KMS-11 (cell line): ENCODE measurements at regions not wholly inside any gene's neighbourhood (a gene's known extent, or its start where the extent isn't known, plus 50 kb on each side); places are given as distances from the start of the nearest gene placed in this dataset.

Source experiments
- H2AFZ ChIP-seq: fragments of 200-600 bp; sonication (generic); 2 replicates; pipeline ENCODE4 v1.6.1; 2016; ENCODE audit warnings: antibody characterized with exemption, mixed run types, low read depth
- H3K27ac ChIP-seq: fragments of 200-600 bp; sonication (generic); 2 replicates; pipeline ENCODE4 v1.6.1; 2016; ENCODE audit warnings: mild to moderate bottlenecking, mixed run types
- H3K27me3 ChIP-seq: fragments of 200-600 bp; sonication (generic); 2 replicates; pipeline ENCODE4 v1.6.1; 2017; ENCODE audit warnings: mild to moderate bottlenecking, low read depth, mixed run types, moderate library complexity; ENCODE audit not compliant: insufficient read depth
- H3K36me3 ChIP-seq: fragments of 200-600 bp; sonication (generic); 2 replicates; pipeline ENCODE4 v1.6.1; 2017; ENCODE audit warnings: mild to moderate bottlenecking, mixed run types; ENCODE audit not compliant: insufficient read depth
- H3K4me1 ChIP-seq: fragments of 200-600 bp; sonication (generic); 2 replicates; pipeline ENCODE4 v1.6.1; 2016; ENCODE audit warnings: mild to moderate bottlenecking, low read depth, mixed run types; ENCODE audit not compliant: poor library complexity, severe bottlenecking
- H3K4me2 ChIP-seq: fragments of 200-600 bp; sonication (generic); 2 replicates; pipeline ENCODE4 v1.7.0; 2016; ENCODE audit warnings: mild to moderate bottlenecking, mixed run types
- H3K4me3 ChIP-seq: fragments of 200-600 bp; sonication (generic); IDR thresholded peaks from 2 replicates; pipeline ENCODE4 v1.6.1; 2017; ENCODE audit warnings: low read depth, low read length, mixed read lengths; ENCODE audit not compliant: insufficient read depth
- H3K79me2 ChIP-seq: fragments of 200-600 bp; sonication (generic); 2 replicates; pipeline ENCODE4 v1.6.1; 2016; ENCODE audit warnings: low read depth, mixed run types; ENCODE audit not compliant: insufficient read depth
- H3K9ac ChIP-seq: fragments of 200-600 bp; sonication (generic); 2 replicates; pipeline ENCODE4 v1.6.1; 2016; ENCODE audit warnings: mild to moderate bottlenecking, mixed run types
- H4K20me1 ChIP-seq: fragments of 200-600 bp; sonication (generic); 2 replicates; pipeline ENCODE4 v1.6.1; 2016; ENCODE audit warnings: mild to moderate bottlenecking, mixed run types; ENCODE audit not compliant: insufficient read depth
- CTCF ChIP-seq: fragments of 200-600 bp; sonication (generic); conservative IDR thresholded peaks from 2 replicates; pipeline ENCODE4 v1.6.1; 2017; ENCODE audit warnings: low read depth, mild to moderate bottlenecking, antibody characterized with exemption, low read length, moderate library complexity, mixed read lengths

GRCh38 chr5:89008291-89008690 lies 125.3 kb upstream of the MEF2C start:
- Histone ChIP-seq H2AFZ (no peak overlapping the region), H3K79me2 (no peaks in the 10 kb centered on the region), H3K4me3 (no peak overlapping the region), H3K9ac (no peak overlapping the region), H4K20me1 (no peaks in the 10 kb centered on the region), H3K4me1 (no peaks in the 10 kb centered on the region), H3K36me3 (no peaks in the 10 kb centered on the region), H3K27me3 (no peaks in the 10 kb centered on the region), H3K27ac (no peak overlapping the region), H3K4me2 (no peak overlapping the region)
- TF ChIP-seq CTCF: no peak

- TF ChIP-seq CTCF: no peak
- H3K79me2 ChIP-seq: no peaks in the 10 kb centered on the region
- no peak overlapping the region for H3K4me2 ChIP-seq
These were observed 123.0 kb upstream of the MEF2C start for GRCh38 chr5:89005990-89006389.

GRCh38 chr5:89004379-89004778 lies 121.4 kb upstream of the MEF2C start:
- no peak overlapping the region for H2AFZ ChIP-seq

More at GRCh38 chr5:89005990-89006389, 123.0 kb upstream of the MEF2C start:
- Histone ChIP-seq H3K27ac (no peak overlapping the region), H2AFZ (no peak overlapping the region), H3K9ac (no peak overlapping the region), H3K4me1 (no peaks in the 10 kb centered on the region), H4K20me1 (no peaks in the 10 kb centered on the region), H3K36me3 (no peaks in the 10 kb centered on the region), H3K27me3 (no peaks in the 10 kb centered on the region), H3K4me3 (no peak overlapping the region)

GRCh38 chr5:89003563-89004036 lies 120.6 kb upstream of the MEF2C start:
- H3K4me1 ChIP-seq: no peaks in the 10 kb centered on the region
- H3K27me3 ChIP-seq: no peaks in the 10 kb centered on the region
- no peak overlapping the region for H3K9ac ChIP-seq
- H3K4me2 ChIP-seq: no peak overlapping the region
- no peaks in the 10 kb centered on the region for H3K36me3 ChIP-seq
- no peak overlapping the region for H3K27ac ChIP-seq
- no peaks in the 10 kb centered on the region for H4K20me1 ChIP-seq
- no peak overlapping the region for H2AFZ ChIP-seq
- no peak for TF ChIP-seq CTCF
- no peak overlapping the region for H3K4me3 ChIP-seq
- no peaks in the 10 kb centered on the region for H3K79me2 ChIP-seq

More at GRCh38 chr5:89004379-89004778, 121.4 kb upstream of the MEF2C start:
- Histone ChIP-seq H3K27me3 (no peaks in the 10 kb centered on the region), H3K4me1 (no peaks in the 10 kb centered on the region), H3K9ac (no peak overlapping the region), H3K27ac (no peak overlapping the region), H3K4me3 (no peak overlapping the region), H3K4me2 (no peak overlapping the region), H3K36me3 (no peaks in the 10 kb centered on the region), H3K79me2 (no peaks in the 10 kb centered on the region), H4K20me1 (no peaks in the 10 kb centered on the region)
- TF ChIP-seq CTCF: no peak

GRCh38 chr5:88999853-89000252 lies 116.9 kb upstream of the MEF2C start:
- Histone ChIP-seq H3K4me1 (peaks cover 4% of the 10 kb centered on the region), H4K20me1 (no peaks in the 10 kb centered on the region), H3K27ac (no peak overlapping the region), H3K79me2 (no peaks in the 10 kb centered on the region), H2AFZ (no peak overlapping the region), H3K4me3 (no peak overlapping the region), H3K9ac (no peak overlapping the region), H3K4me2 (no peak overlapping the region), H3K27me3 (no peaks in the 10 kb centered on the region), H3K36me3 (no peaks in the 10 kb centered on the region)
- no peak for TF ChIP-seq CTCF
